GM03348 (cell line): ENCODE measurements at regions not wholly inside any gene's neighbourhood (a gene's known extent, or its start where the extent isn't known, plus 50 kb on each side); places are given as distances from the start of the nearest gene placed in this dataset.
A peak's percentile ranks its signal among the peaks of the same experiment; 100 is the strongest.

ENCODE experiments used
- DNase-seq: peaks from one replicate; pipeline ENCODE4 v3.0.0; 2012; ENCODE audit warnings: low spot score

DNA sequence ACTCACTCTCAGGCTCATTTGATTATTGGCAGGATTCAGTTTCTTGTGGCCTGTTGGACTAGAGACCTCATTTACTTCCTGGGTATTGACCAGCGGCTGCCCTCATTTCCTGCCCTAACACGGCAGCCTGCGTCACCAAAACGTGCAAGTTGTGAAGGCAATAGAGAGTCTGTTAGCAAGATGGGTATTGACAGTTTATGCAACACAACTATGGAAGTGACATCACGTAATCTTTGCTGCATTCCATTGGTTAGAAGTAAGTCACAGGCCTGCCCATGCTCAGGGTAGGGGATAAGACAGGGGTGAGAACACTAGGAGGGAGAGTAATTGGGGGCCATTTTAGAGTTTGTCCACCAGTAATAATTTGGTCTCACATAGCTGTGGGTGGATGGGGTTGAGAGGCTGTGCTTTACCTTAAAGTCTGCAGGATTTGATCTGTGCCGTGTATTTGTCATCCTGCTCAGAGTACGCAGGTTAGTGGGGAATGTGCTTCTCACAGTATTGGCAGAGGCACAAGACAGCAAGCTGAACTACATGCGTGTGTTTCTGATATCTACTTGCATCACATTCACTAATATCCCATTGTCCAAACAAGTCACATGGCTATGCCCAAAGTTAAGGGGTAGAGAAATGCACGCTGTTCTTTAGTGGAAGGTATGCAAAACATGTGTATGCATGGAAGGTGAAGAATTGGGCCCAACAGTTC lies 83.3 kb downstream of the EDEM1 start:
- DNase-seq, result no peak

DNA sequence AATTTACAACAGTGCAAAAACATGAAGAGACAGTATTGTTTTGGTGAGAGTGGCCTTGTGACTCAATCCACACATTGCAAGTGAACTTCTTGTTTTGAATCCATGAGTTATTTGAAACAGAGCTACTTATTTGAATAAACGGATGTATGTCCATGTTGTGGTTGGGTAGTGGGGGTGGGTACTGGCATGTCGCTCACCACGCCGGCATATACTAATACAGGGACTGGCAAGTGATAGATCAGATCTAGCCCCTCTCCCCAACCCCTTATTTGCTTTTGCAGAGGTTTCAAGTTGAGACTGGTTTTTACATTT lies 83.8 kb downstream of the EDEM1 start:
- no peak for DNase-seq

DNA sequence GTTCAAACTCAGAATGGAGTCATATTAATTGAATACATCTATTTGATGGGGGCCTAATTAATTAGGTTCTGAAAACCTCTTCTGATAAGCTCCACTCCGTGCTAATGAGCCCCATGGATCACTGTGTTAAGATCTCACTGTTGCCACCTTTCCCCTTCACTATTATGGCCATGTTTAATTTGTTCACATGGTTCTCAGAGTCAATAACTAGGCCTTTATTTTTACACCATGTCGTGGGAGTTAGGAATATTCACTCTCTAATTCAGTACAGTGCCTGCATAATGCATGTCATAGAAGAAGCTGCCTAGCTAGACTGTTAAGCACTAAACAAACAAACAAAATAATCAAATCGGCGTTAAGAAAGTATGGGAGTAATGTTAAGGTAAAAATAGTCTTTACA lies 84.9 kb downstream of the EDEM1 start:
- DNase-seq, result no peak

DNA sequence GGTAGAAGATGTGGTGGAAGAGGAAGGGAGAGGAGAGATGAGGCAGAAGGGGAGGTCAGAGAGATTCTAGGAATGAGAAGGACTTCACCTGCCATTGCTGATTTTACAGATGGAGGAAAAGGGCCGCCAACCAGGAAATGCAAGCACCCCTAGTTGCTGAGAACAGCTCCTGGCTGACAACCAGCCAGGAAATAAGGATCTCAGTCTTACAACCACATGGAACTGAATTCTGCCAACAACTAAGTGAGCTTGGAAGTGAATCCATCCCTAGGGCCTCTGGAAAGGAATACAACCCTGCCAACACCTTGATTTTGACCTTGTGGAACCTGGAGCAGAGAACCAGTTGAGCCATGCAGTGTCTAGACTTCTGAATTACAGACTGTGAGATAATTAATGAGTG lies 86.6 kb downstream of the EDEM1 start:
- no peak for DNase-seq

GRCh38 chr3:5275529-5275928 lies 88.0 kb downstream of the EDEM1 start:
- DNase-seq, result peak; percentile 75

- DNase-seq, result no peak
Measured at GRCh38 chr3:5276934-5277333, 89.4 kb downstream of the EDEM1 start.

DNA sequence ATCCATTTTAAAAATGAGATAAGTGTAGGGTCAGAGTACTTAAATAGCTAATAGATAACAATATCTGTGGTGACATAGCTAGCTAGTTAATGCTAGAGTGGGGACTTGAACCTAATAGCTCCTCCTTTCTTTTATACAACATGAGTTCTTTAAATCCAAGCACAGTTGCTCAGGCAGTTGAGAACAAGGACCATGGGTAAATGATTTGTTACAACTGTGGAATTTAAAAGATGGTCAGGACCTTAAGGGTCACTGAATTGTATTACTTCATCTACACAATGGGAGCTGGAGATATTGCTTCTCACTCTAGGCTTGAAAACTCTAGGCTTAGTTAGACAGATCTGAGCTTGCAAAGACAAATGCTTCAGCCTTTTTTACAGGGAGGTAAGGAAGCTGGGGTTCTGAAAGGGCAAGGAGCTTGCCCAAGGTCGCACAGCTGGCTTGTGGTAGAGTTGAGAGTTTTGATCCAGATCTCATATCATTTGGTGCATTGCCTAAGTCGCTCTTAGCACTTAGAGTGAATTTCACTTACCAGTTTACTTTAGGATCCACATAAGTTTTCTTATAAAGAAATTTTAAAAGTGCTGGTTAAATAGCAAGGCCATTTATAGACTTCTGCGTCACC lies 90.2 kb downstream of the EDEM1 start:
- no peak for DNase-seq

GRCh38 chr3:5278666-5279065 lies 91.2 kb downstream of the EDEM1 start:
- DNase-seq, result no peak

GRCh38 chr3:5282703-5283102 lies 95.2 kb downstream of the EDEM1 start:
- DNase-seq, result no peak

GRCh38 chr3:5285439-5285838 lies 97.9 kb downstream of the EDEM1 start:
- DNase-seq, result no peak

DNA sequence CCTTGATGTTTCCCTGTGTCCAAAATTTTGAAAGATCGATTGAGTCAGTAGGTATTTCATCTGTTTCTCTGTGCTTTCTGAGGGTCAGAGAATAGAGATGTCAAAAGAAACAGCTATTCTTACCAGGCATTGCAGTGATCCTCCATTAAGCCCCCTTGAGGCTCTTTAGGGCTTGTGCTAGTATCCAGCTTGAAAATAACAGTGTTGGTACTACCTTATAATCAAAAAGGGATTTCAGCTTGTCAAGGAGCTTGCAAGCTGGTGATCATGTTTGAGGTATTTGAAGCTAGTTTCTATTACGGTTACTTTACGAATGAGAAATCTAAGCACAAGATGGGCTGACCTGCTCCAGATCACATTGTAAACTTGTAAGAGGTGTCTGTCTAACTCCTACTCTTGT lies 103.4 kb downstream of the EDEM1 start:
- no peak for DNase-seq

DNA sequence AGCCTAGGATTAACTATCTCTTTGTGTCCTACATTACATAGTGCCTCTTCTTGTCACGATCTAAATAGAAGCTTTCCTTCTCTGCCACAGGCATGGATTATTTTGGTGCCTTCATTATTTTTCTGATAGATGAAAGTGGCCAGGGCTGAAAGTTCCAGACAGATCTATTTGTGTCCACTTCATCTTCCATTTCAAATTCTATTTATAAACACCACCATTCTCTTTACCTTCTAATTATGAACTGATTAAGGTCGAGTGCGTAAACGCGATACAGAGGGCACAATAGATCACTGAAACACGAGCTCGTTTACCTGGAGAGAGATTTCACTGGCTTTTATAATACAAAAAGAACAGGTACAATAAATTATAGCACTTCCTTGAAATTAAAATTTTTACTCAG lies 105.0 kb downstream of the EDEM1 start:
- no peak for DNase-seq

DNA sequence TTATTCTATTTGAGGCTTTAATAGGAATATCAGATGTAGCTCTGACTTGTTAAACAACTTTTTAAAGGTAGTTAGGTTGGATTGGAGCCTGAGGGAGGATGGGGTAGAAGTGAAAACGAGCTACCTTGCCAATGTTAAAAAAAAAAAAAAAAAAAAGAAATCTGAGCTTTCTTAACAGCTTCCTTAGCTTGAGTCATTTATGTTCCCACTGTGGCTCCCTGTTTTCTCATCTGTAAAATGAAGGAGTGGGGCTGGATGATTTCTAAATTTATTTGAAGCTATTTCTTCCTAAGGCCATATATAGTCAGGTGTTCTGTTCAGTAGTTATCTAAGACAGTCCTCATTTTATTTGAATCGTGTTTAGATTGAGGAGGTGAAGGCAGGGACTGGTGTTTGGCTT lies 105.7 kb downstream of the EDEM1 start:
- no peak for DNase-seq

- peak; percentile 85 for DNase-seq
Measured at GRCh38 chr3:5294356-5294755, 106.8 kb downstream of the EDEM1 start.

- no peak for DNase-seq
Measured at GRCh38 chr3:5295191-5295690, 107.7 kb downstream of the EDEM1 start.

DNA sequence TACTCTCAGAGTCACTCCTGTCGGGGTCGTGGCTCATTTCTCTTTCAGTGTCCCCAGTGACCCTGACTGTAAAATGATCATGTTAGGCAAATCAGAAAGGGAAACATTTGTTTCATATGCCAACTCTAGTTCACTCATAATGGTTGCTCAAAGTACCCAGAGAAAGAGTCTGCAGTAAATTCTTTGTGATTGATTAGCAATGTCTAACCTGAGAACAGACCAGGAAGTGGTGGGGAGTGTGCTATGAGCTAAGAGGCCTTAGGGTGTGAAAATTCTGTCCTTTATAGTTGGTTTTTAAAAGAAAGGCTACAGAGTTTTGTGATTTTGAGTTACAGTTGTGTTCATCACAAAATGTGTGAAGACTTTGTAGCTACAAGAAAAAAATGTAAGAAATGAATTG lies 108.9 kb downstream of the EDEM1 start:
- no peak for DNase-seq

DNA sequence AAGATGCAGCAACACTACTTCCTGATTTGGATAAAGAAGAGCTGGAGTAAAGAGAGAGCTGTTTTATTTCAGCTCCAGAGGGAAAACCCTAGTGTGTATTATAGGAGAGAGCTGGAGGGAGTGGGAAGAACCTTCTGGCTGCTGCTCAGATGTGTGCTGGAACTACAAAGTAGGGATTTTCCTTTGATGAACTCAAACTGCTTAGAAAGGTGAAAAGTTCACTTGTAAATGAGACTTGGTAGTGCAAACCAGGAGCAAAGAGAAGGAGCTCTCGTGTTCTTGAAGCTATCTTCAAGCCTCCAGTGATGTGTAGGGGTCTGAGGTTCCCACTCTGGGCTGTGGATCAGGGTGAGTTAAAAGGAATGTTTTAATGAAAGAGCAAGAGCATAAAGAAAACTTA lies 110.4 kb downstream of the EDEM1 start:
- no peak for DNase-seq

GRCh38 chr3:5298453-5298852 lies 110.9 kb downstream of the EDEM1 start:
- DNase-seq, result no peak

DNA sequence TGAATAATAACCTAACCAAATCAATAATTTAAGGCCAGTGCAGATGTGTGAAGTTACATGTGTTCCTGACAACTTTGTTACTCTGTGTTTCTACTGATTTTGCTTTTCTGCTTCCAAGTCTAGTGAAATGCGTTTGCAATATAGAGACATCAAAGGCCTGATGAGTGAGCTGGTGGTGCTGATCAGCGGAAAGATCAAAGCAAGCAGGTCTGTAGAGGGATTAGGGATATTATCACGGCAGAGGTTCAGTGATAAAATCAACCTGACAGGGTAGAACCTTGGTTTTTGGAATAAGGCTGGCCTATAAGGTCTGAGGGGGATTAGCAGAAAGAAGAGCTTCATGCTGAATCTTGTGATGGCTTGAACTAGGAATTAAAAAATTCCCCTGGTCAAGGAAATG lies 111.7 kb downstream of the EDEM1 start:
- DNase-seq, result no peak

- no peak for DNase-seq
Measured at GRCh38 chr3:5300638-5301037, 113.1 kb downstream of the EDEM1 start.

- DNase-seq, result peak; percentile 33
Measured at GRCh38 chr3:5301651-5302297, 114.3 kb downstream of the EDEM1 start.

DNA sequence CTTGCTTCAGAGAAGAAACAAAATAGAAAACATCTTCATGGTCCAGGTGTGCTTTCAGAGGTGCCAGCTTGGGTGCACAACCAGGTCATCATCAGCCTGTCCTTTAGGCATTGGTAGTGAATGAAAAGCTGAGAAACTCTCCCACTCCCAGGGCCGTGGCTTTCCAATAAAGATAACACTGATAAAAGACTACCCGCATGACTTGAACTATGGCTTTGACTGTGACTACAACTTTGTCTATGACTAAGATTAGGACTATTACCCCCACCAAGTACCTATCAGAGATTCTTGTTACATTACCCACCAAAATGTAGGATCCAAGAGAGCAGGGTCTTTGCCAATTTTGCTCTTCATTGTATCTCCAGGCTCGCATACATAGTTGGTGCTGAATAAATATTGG lies 115.2 kb downstream of the EDEM1 start:
- DNase-seq, result no peak

- DNase-seq, result no peak
Measured at GRCh38 chr3:5304188-5304587, 116.7 kb downstream of the EDEM1 start.
